PC-3 (cell line): ENCODE measurements at regions not wholly inside any gene's neighbourhood (a gene's known extent, or its start where the extent isn't known, plus 50 kb on each side); places are given as distances from the start of the nearest gene placed in this dataset.

Experiments
- ATAC-seq: fragments of 200-7000 bp; cut with Tn5 transposase; 2 replicates; pipeline ENCODE4 v1.9.1; 2020; ENCODE audit warnings: mild to moderate bottlenecking, moderate library complexity
- BruUV-seq: library from RNA; stranded (reverse); fragments of 400-500 nt; replicated peaks from 2 replicates; lab custom pipeline; 2021; lab: Mats Ljungman, UMichigan
- CTCF ChIA-PET: fragments of 300-600 bp; sonication (Branson Sonifier 250); formaldehyde crosslinking; loops from one replicate; lab custom pipeline; 2022; ENCODE audit warnings: antibody characterized with exemption; lab: Charles Lee
- POLR2A ChIA-PET: fragments of 300-600 bp; sonication (Branson Sonifier 250); formaldehyde crosslinking; loops from one replicate; lab custom pipeline; 2022; ENCODE audit warnings: antibody characterized with exemption; ENCODE audit not compliant: unreplicated experiment; lab: Charles Lee
- DNase-seq: peaks from one replicate; pipeline ENCODE4 v3.0.0-alpha.2; 2015
- H2AFZ ChIP-seq: fragments of 300-600 bp; sonication (generic); 2 replicates; pipeline ENCODE4 v1.6.0; 2016; ENCODE audit warnings: antibody characterized with exemption, low read length
- H3F3A ChIP-seq: fragments of 300-600 bp; sonication (generic); one replicate; pipeline ENCODE4 v1.6.0; 2017; ENCODE audit warnings: antibody characterized with exemption, low read length, control low read depth, mild to moderate bottlenecking; ENCODE audit not compliant: unreplicated experiment
- H3K27ac ChIP-seq: fragments of 300-600 bp; sonication (generic); 2 replicates; pipeline ENCODE4 v1.5.1; 2016; ENCODE audit warnings: mild to moderate bottlenecking, low read length
- H3K27me3 ChIP-seq: fragments of 300-600 bp; sonication (generic); 2 replicates; pipeline ENCODE4 v1.6.1; 2016; ENCODE audit warnings: low read length, mixed read lengths
- H3K36me3 ChIP-seq: fragments of 300-600 bp; sonication (generic); 2 replicates; pipeline ENCODE4 v1.6.1; 2016; ENCODE audit warnings: low read depth, mixed run types, low read length, mixed read lengths
- H3K4me1 ChIP-seq: fragments of 300-600 bp; sonication (generic); 2 replicates; pipeline ENCODE4 v1.5.1; 2016; ENCODE audit warnings: low read length; ENCODE audit not compliant: insufficient read depth
- H3K4me2 ChIP-seq: fragments of 300-600 bp; sonication (generic); 2 replicates; pipeline ENCODE4 v1.6.0; 2016; ENCODE audit warnings: low read length
- H3K4me3 ChIP-seq: fragments of 300-600 bp; sonication (generic); 2 replicates; pipeline ENCODE4 v1.5.1; 2016; ENCODE audit warnings: mild to moderate bottlenecking, low read length, mixed read lengths
- H3K79me2 ChIP-seq: fragments of 300-600 bp; sonication (generic); 2 replicates; pipeline ENCODE4 v1.6.1; 2017; ENCODE audit warnings: low read length, mixed read lengths
- H3K9ac ChIP-seq: fragments of 300-600 bp; sonication (generic); 2 replicates; pipeline ENCODE4 v1.6.0; 2016; ENCODE audit warnings: mild to moderate bottlenecking, low read length
- H3K9me2 ChIP-seq: fragments of 300-600 bp; sonication (generic); replicated peaks from 2 replicates; pipeline ENCODE4 v1.6.1; 2016; ENCODE audit warnings: mixed run types, low read length, mixed read lengths
- H3K9me3 ChIP-seq: fragments of 300-600 bp; sonication (generic); 2 replicates; pipeline ENCODE4 v1.6.1; 2016; ENCODE audit warnings: low read length, mixed read lengths
- H4K20me1 ChIP-seq: fragments of 300-600 bp; sonication (generic); 2 replicates; pipeline ENCODE4 v1.6.1; 2016; ENCODE audit warnings: low read length, mixed read lengths
- EZH2 ChIP-seq: fragments of 300-600 bp; sonication (generic); IDR thresholded peaks from one replicate; pipeline ENCODE4 v1.6.1; 2017; ENCODE audit warnings: antibody characterized with exemption, mild to moderate bottlenecking, low read length; ENCODE audit not compliant: unreplicated experiment
- EZH2phosphoT487 ChIP-seq: fragments of 300-600 bp; sonication (generic); IDR thresholded peaks from 2 replicates; pipeline ENCODE4 v1.6.1; 2018; ENCODE audit warnings: mild to moderate bottlenecking, antibody characterized with exemption, low read length, borderline replicate concordance
- intact Hi-C: fragments of 100-400 bp; cut with micrococcal nuclease; formaldehyde crosslinking; loops from 2 replicates; pipeline ENCODE4 v1.9.0; 2023
- TF ChIP-seq, protein P1 (sequence below): fragments of 300-600 bp; sonication (generic); conservative IDR thresholded peaks from 2 replicates; pipeline ENCODE4 v1.5.1; 2017; ENCODE audit warnings: antibody characterized with exemption, low read depth, mild to moderate bottlenecking, low read length

GRCh38 chr16:27704252-27704651 lies 154.3 kb downstream of the KATNIP start:
- no peaks in the 10 kb centered on the region for H3K36me3 ChIP-seq
- H3F3A ChIP-seq: no peaks in the 10 kb centered on the region
- no peaks in the 10 kb centered on the region for H3K27me3 ChIP-seq
- H3K9me2 ChIP-seq: no peaks in the 10 kb centered on the region
- no peak for ATAC-seq
- H3K27ac ChIP-seq: no peak overlapping the region
- intact Hi-C loops: no loop called here
- TF ChIP-seq EZH2: no peak
- TF ChIP-seq, protein P1, sequence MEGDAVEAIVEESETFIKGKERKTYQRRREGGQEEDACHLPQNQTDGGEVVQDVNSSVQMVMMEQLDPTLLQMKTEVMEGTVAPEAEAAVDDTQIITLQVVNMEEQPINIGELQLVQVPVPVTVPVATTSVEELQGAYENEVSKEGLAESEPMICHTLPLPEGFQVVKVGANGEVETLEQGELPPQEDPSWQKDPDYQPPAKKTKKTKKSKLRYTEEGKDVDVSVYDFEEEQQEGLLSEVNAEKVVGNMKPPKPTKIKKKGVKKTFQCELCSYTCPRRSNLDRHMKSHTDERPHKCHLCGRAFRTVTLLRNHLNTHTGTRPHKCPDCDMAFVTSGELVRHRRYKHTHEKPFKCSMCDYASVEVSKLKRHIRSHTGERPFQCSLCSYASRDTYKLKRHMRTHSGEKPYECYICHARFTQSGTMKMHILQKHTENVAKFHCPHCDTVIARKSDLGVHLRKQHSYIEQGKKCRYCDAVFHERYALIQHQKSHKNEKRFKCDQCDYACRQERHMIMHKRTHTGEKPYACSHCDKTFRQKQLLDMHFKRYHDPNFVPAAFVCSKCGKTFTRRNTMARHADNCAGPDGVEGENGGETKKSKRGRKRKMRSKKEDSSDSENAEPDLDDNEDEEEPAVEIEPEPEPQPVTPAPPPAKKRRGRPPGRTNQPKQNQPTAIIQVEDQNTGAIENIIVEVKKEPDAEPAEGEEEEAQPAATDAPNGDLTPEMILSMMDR: no peak
- TF ChIP-seq EZH2phosphoT487: no peak
- H3K4me3 ChIP-seq: no peak overlapping the region
- H3K4me2 ChIP-seq: no peak overlapping the region
- no peaks in the 10 kb centered on the region for H3K4me1 ChIP-seq
- no peak for DNase-seq
- BruUV-seq: no TSS peak
- ChIA-PET POLR2A (no interaction called here), CTCF (no interaction called here)
- H3K9ac ChIP-seq: no peak overlapping the region
- H3K79me2 ChIP-seq: no peaks in the 10 kb centered on the region
- no peaks in the 10 kb centered on the region for H3K9me3 ChIP-seq
- H2AFZ ChIP-seq: no peak overlapping the region
- H4K20me1 ChIP-seq: no peaks in the 10 kb centered on the region

DNA sequence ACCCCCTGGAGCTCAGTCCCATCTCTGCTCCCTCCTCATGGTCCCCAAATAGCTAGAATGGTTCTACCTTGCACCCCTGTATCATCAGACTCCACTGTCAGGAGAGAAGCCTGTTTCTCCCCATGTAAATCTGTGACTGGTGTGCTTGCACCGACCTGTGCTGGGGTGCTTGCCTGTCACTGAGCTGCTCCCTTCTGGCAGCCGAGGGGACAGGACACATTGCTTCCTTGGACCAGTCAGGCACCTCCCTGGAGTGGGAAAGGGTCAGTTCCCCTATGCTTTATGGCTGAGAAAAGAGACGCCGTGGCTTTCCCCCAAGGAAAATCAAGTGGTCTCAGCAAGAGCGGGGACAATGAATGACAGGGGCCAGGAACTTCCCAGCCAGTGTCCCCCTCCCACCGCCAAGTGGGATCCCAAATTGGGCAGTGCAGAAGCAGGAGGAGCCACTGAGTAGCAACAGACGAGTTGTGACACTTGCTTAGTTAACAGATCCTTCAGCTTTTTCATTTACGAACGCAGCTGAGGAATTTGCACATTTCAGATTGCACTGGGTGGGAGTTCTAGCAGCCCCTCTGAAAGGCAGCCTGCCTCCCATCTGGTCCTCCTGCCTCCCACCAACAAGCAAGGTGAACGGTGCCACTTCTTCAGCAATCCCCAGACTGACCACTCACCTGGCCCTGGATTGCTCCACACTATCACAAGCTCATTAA lies 156.4 kb downstream of the KATNIP start:
- no peaks in the 10 kb centered on the region for H3F3A ChIP-seq
- no TSS peak for BruUV-seq
- no peaks in the 10 kb centered on the region for H3K9me3 ChIP-seq
- CTCF ChIA-PET: no interaction called here
- no peak overlapping the region for H2AFZ ChIP-seq
- H3K27ac ChIP-seq: no peak overlapping the region
- POLR2A ChIA-PET: no interaction called here
- H3K79me2 ChIP-seq: no peaks in the 10 kb centered on the region
- no peak overlapping the region for H3K4me2 ChIP-seq
- no peaks in the 10 kb centered on the region for H3K4me1 ChIP-seq
- H3K4me3 ChIP-seq: no peak overlapping the region
- no peak overlapping the region for H3K9ac ChIP-seq
- H4K20me1 ChIP-seq: no peaks in the 10 kb centered on the region
- intact Hi-C loops: no loop called here
- DNase-seq (no peak), ATAC-seq (no peak)
- no peaks in the 10 kb centered on the region for H3K36me3 ChIP-seq
- TF ChIP-seq EZH2phosphoT487: no peak
- H3K9me2 ChIP-seq: no peaks in the 10 kb centered on the region
- no peaks in the 10 kb centered on the region for H3K27me3 ChIP-seq

- TF ChIP-seq, protein P1: no peak
- no peak for TF ChIP-seq EZH2
- no peak for TF ChIP-seq EZH2phosphoT487
- DNase-seq: no peak
- Histone ChIP-seq H3K4me3 (no peak overlapping the region), H3K36me3 (no peaks in the 10 kb centered on the region), H3F3A (no peaks in the 10 kb centered on the region), H3K4me1 (no peaks in the 10 kb centered on the region), H4K20me1 (no peaks in the 10 kb centered on the region), H3K27ac (no peak overlapping the region), H3K4me2 (no peak overlapping the region), H3K9ac (no peak overlapping the region), H2AFZ (no peak overlapping the region), H3K9me2 (no peaks in the 10 kb centered on the region), H3K79me2 (no peaks in the 10 kb centered on the region), H3K27me3 (no peaks in the 10 kb centered on the region), H3K9me3 (no peaks in the 10 kb centered on the region)
- no peak for ATAC-seq
- POLR2A ChIA-PET: no interaction called here
- CTCF ChIA-PET: no interaction called here
- BruUV-seq: no TSS peak
- intact Hi-C loops: no loop called here
Measured at GRCh38 chr16:27706866-27707685, 157.1 kb downstream of the KATNIP start.
